ENCODE measurements at regions not wholly inside any gene's neighbourhood (a gene's known extent, or its start where the extent isn't known, plus 50 kb on each side); places are given as distances from the start of the nearest gene placed in this dataset.

DNA sequence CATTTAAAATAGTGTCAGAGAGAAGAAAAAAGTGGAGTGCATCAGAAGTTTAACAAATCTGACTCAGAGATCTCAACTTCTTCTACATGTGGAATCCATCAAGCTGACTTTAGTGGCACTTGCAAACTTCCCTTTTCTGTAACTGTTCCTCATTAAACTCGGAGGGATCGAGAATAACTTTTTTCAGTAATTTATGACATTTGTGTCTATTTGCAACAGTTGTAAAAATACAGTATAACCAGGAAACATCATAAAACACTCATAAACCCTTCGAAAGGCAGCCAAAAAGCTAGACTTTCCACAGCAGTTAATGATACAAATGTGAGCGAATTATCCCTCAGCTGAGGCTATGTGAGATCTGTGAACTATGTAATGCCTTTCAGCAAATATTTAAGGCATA, 1936.8 kb upstream of the SEL1L start:
- TF ChIP-seq, protein P1, sequence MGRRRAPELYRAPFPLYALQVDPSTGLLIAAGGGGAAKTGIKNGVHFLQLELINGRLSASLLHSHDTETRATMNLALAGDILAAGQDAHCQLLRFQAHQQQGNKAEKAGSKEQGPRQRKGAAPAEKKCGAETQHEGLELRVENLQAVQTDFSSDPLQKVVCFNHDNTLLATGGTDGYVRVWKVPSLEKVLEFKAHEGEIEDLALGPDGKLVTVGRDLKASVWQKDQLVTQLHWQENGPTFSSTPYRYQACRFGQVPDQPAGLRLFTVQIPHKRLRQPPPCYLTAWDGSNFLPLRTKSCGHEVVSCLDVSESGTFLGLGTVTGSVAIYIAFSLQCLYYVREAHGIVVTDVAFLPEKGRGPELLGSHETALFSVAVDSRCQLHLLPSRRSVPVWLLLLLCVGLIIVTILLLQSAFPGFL (CRISPR knock-in tag; IDR thresholded peaks at IDR 0.05; ENCODE audit: borderline replicate concordance), result no peak
- TF ChIP-seq CTCF (IDR thresholded peaks at IDR 0.05), result no peak

Measured in WTC11 (cell line).